ENCODE measurements at regions not wholly inside any gene's neighbourhood (a gene's known extent, or its start where the extent isn't known, plus 50 kb on each side); places are given as distances from the start of the nearest gene placed in this dataset.
"Not testable (repeated sequence)": the region's sequence is repeated elsewhere in the genome, so short reads cannot be mapped to it uniquely, and the experiment has no call there.

- not testable (repeated sequence) for TF ChIP-seq CTCF (IDR thresholded peaks at IDR 0.05; ENCODE audit: insufficient read depth, low read length, poor library complexity, severe bottlenecking); EZH2phosphoT487 (conservative IDR thresholded peaks at IDR 0.05; ENCODE audit: low read length)
Observed at GRCh38 chr4:186873095-186873494, 149.4 kb upstream of the FAT1 start.

Measured in SU-DHL-6 (cell line).